Adrenal gland (tissue), 5 donors: ENCODE measurements at regions not wholly inside any gene's neighbourhood (a gene's known extent, or its start where the extent isn't known, plus 50 kb on each side); places are given as distances from the start of the nearest gene placed in this dataset.

Source experiments
- CTCF ChIP-seq, 6 experiments: fragments of 450-650 bp in 4 of 6; fragments of 200-600 bp in 2 of 6; sonication (generic) in 1 of 6; IDR thresholded peaks; 1 replicate in 5 of 6; 2 replicates in 1 of 6; pipeline versions ENCODE4 v1.5.1 to v1.8.0; 2016 to 2021; ENCODE audit warnings: antibody characterized with exemption in 6 of 6, mild to moderate bottlenecking in 2 of 6, moderate library complexity in 1 of 6
- POLR2A ChIP-seq, 2 donors: fragments of 450-650 bp; IDR thresholded peaks; one replicate each; pipeline ENCODE4 v1.6.1; 2017; ENCODE audit warnings: antibody characterized with exemption in 2 of 2, mild to moderate bottlenecking in 2 of 2, moderate library complexity in 1 of 2
- donor health status: DM: no; HTN: no; CAD: no.

- no peak for TF ChIP-seq POLR2A (IDR thresholded peaks at IDR 0.05)
- no peak for TF ChIP-seq CTCF (IDR thresholded peaks at IDR 0.05)
Measured at GRCh38 chr10:117775526-117775925, 233.0 kb downstream of the EMX2 start.
